Fibroblast of mammary gland (primary cell): ENCODE measurements at regions not wholly inside any gene's neighbourhood (a gene's known extent, or its start where the extent isn't known, plus 50 kb on each side); places are given as distances from the start of the nearest gene placed in this dataset.

ENCODE experiments used
- DNase-seq: peaks from one replicate; pipeline ENCODE4 v3.0.0-alpha.2; 2010; ENCODE audit warnings: low read depth
- H3K4me3 ChIP-seq: 2 replicates; pipeline ENCODE4 v1.5.1; 2011; ENCODE audit warnings: low read depth, mild to moderate bottlenecking, low read length, moderate library complexity; ENCODE audit not compliant: control insufficient read depth
- CTCF ChIP-seq: conservative IDR thresholded peaks from 2 replicates; pipeline ENCODE4 v1.5.1; 2011; ENCODE audit warnings: low read depth, low read length, inconsistent platforms; ENCODE audit not compliant: control insufficient read depth, insufficient read depth

GRCh38 chr10:128725531-128725930 lies 599.3 kb upstream of the MKI67 start:
- no peak for DNase-seq
- TF ChIP-seq CTCF = no peak
- H3K4me3 ChIP-seq = no peak overlapping the region

GRCh38 chr10:128727114-128727513 lies 600.9 kb upstream of the MKI67 start:
- no peak for TF ChIP-seq CTCF
- DNase-seq = no peak
- no peak overlapping the region for H3K4me3 ChIP-seq

- no peak for TF ChIP-seq CTCF
- DNase-seq = no peak
- H3K4me3 ChIP-seq = no peak overlapping the region
These were observed 603.7 kb upstream of the MKI67 start for GRCh38 chr10:128729910-128730420.

GRCh38 chr10:128730922-128731321 lies 604.7 kb upstream of the MKI67 start:
- no peak overlapping the region for H3K4me3 ChIP-seq
- no peak for DNase-seq
- no peak for TF ChIP-seq CTCF

- no peak for DNase-seq
- no peak overlapping the region for H3K4me3 ChIP-seq
- TF ChIP-seq CTCF = no peak
These were observed 607.9 kb upstream of the MKI67 start for GRCh38 chr10:128734161-128734560.

GRCh38 chr10:128734734-128735133 lies 608.5 kb upstream of the MKI67 start:
- TF ChIP-seq CTCF = no peak
- H3K4me3 ChIP-seq = no peak overlapping the region

GRCh38 chr10:128735996-128736395 lies 609.8 kb upstream of the MKI67 start:
- DNase-seq = no peak
- no peak overlapping the region for H3K4me3 ChIP-seq
- TF ChIP-seq CTCF = no peak

More at GRCh38 chr10:128734734-128735133, 608.5 kb upstream of the MKI67 start:
- DNase-seq = no peak
